HepG2 (cell line): ENCODE measurements at regions not wholly inside any gene's neighbourhood (a gene's known extent, or its start where the extent isn't known, plus 50 kb on each side); places are given as distances from the start of the nearest gene placed in this dataset.

Source experiments
- ATAC-seq: fragments of 200-7000 bp; cut with Tn5 transposase; 3 replicates; pipeline ENCODE4 v1.9.1; 2020; ENCODE audit warnings: mild to moderate bottlenecking, moderate library complexity
- BruUV-seq: library from RNA; stranded (reverse); fragments of 400-500 nt; replicated peaks from 2 replicates; lab custom pipeline; 2021; lab: Mats Ljungman, UMichigan
- CTCF ChIA-PET: fragments of 300-600 bp; formaldehyde crosslinking; extraction: SDS; loops from one replicate; lab custom pipeline; 2021; ENCODE audit warnings: low total read pairs, inconsistent platforms, low intra/inter-chr PET ratio; lab: Yijun Ruan, JAX
- POLR2A ChIA-PET: fragments of 350-600 bp; sonication (Branson Sonifier 250); formaldehyde crosslinking; loops from one replicate; lab custom pipeline; 2020; ENCODE audit warnings: antibody characterized with exemption, inconsistent platforms; lab: Yijun Ruan, JAX
- DNase-seq: peaks from one replicate; pipeline ENCODE4 v3.0.0-alpha.2; 2015; ENCODE audit warnings: low spot score
- FAIRE-seq: peaks from 3 replicates; lab custom pipeline; 2011; peaks lifted over from hg19 to GRCh38; lab: Jason Lieb, UNC
- H2AFZ ChIP-seq: one replicate; pipeline ENCODE4 v1.6.1; 2011; ENCODE audit warnings: low read length, inconsistent platforms
- H3K27ac ChIP-seq: fragments of 300-600 bp; 3 replicates; pipeline ENCODE4 v1.8.0; 2011; ENCODE audit warnings: mixed run types, mild to moderate bottlenecking, mixed read lengths, low read length, inconsistent platforms; ENCODE audit not compliant: insufficient read depth; ENCODE audit errors: extremely low read length
- H3K27me3 ChIP-seq, 2 experiments: fragments of 200-600 bp in 1 of 2; 2 replicates in 1 of 2; 3 replicates in 1 of 2; pipeline versions ENCODE4 v1.6.0 to v1.8.0; 2011; ENCODE audit warnings: low read length in 2 of 2, mild to moderate bottlenecking in 2 of 2, moderate library complexity in 2 of 2, inconsistent platforms in 1 of 2; ENCODE audit not compliant: insufficient read depth in 2 of 2, control insufficient read depth in 1 of 2
- H3K36me3 ChIP-seq, 2 experiments: fragments of 200-600 bp in 1 of 2; replicated peaks in 1 of 2; 2 replicates in 1 of 2; 3 replicates in 1 of 2; pipeline versions ENCODE4 v1.5.1 to v1.8.0; 2011; ENCODE audit warnings: low read length in 2 of 2, inconsistent platforms in 1 of 2; ENCODE audit not compliant: insufficient read depth in 2 of 2, control insufficient read depth in 1 of 2
- H3K4me1 ChIP-seq: 2 replicates; pipeline ENCODE4 v1.5.1; 2012; ENCODE audit warnings: low read length, inconsistent platforms; ENCODE audit not compliant: insufficient read depth
- H3K4me2 ChIP-seq: 2 replicates; pipeline ENCODE4 v1.6.0; 2011; ENCODE audit warnings: low read depth, low read length, inconsistent platforms
- H3K4me3 ChIP-seq, 3 experiments: fragments of 200-600 bp in 1 of 3; sonication (generic), shearing (Covaris generic) in 1 of 3; replicated peaks in 1 of 3; 2 replicates each; pipeline ENCODE4 v1.5.1; 2011 to 2016; ENCODE audit warnings: low read length in 3 of 3, inconsistent platforms in 2 of 3, low read depth in 2 of 3, mild to moderate bottlenecking in 2 of 3, control low read depth in 1 of 3, mixed read lengths in 1 of 3; ENCODE audit not compliant: insufficient read depth in 1 of 3
- H3K79me2 ChIP-seq: one replicate; pipeline ENCODE4 v1.6.1; 2011; ENCODE audit warnings: low read length, inconsistent platforms; ENCODE audit not compliant: insufficient read depth
- H3K9ac ChIP-seq: 2 replicates; pipeline ENCODE4 v1.6.0; 2011; ENCODE audit warnings: mild to moderate bottlenecking, low read depth, low read length, inconsistent platforms; ENCODE audit not compliant: insufficient read depth
- H3K9me3 ChIP-seq: 2 replicates; pipeline ENCODE4 v1.5.1; 2012; ENCODE audit warnings: mild to moderate bottlenecking, low read length
- H4K20me1 ChIP-seq: 2 replicates; pipeline ENCODE4 v1.6.0; 2011; ENCODE audit warnings: inconsistent platforms, mild to moderate bottlenecking, low read length, moderate library complexity; ENCODE audit not compliant: insufficient read depth
- FOXJ3 ChIP-seq: sonication (generic); formaldehyde crosslinking; IDR thresholded peaks from 2 replicates; pipeline ENCODE4 v1.4.0; 2020; ENCODE audit warnings: missing genetic modification reagents, mild to moderate bottlenecking, borderline replicate concordance
- KLF16 ChIP-seq, 2 experiments: sonication (generic) in 1 of 2; formaldehyde crosslinking in 1 of 2; IDR thresholded peaks; 2 replicates each; pipeline versions ENCODE4 v1.6.1 to v1.8.0; 2016 to 2023; ENCODE audit warnings: missing genetic modification reagents in 2 of 2, missing compliant biosample characterization in 1 of 2
- NCOA2 ChIP-seq: sonication (generic); formaldehyde crosslinking; IDR thresholded peaks from 2 replicates; pipeline ENCODE4 v1.8.0; 2022; ENCODE audit warnings: inconsistent platforms
- NKX3-1 ChIP-seq: sonication (generic); formaldehyde crosslinking; IDR thresholded peaks from 2 replicates; pipeline ENCODE4 v1.5.0; 2020; ENCODE audit warnings: missing genetic modification reagents
- RBFOX2 ChIP-seq: fragments of 200-400 bp; formaldehyde crosslinking; IDR thresholded peaks from 2 replicates; pipeline ENCODE4 v1.6.1; 2017; ENCODE audit warnings: low read depth, mild to moderate bottlenecking, low read length
- RELA ChIP-seq: sonication (generic); formaldehyde crosslinking; IDR thresholded peaks from 2 replicates; pipeline ENCODE4 v1.4.0; 2020; ENCODE audit warnings: missing genetic modification reagents
- SP4 ChIP-seq: sonication (generic); formaldehyde crosslinking; IDR thresholded peaks from 2 replicates; pipeline ENCODE4 v1.8.1; 2023; ENCODE audit warnings: mild to moderate bottlenecking, missing genetic modification reagents
- SRSF9 ChIP-seq: fragments of 200-400 bp; formaldehyde crosslinking; IDR thresholded peaks from 2 replicates; pipeline ENCODE4 v1.6.1; 2018; ENCODE audit warnings: borderline replicate concordance, mild to moderate bottlenecking, low read depth, low read length; ENCODE audit not compliant: insufficient read depth, poor library complexity, severe bottlenecking
- ZNF234 ChIP-seq: sonication (generic); formaldehyde crosslinking; conservative IDR thresholded peaks from 2 replicates; pipeline ENCODE4 v1.5.1; 2020; ENCODE audit warnings: mild to moderate bottlenecking, missing genetic modification reagents
- ZNF333 ChIP-seq: sonication (generic); formaldehyde crosslinking; IDR thresholded peaks from 2 replicates; pipeline ENCODE4 v1.4.0; 2020; ENCODE audit warnings: mild to moderate bottlenecking, missing genetic modification reagents, borderline replicate concordance
- ZNF597 ChIP-seq: sonication (generic); formaldehyde crosslinking; IDR thresholded peaks from 2 replicates; pipeline ENCODE4 v1.5.0; 2020; ENCODE audit warnings: missing genetic modification reagents
- WGBS: methylation state at CpG from one replicate; pipeline ENCODE4 v1.1.6; 2017; ENCODE audit warnings: low lambda C conversion rate; 5-methylcytosine and 5-hydroxymethylcytosine counted together
- in situ Hi-C: cut with HindIII; loops from 2 replicates; pipeline ENCODE4 v1.10.0; 2017; ENCODE audit warnings: low pct_unique_long_range_greater_than_20kb; ENCODE audit not compliant: extremely low pct_ligation_motif_present
- intact Hi-C: fragments of 100-400 bp; cut with micrococcal nuclease; formaldehyde crosslinking; loops from one replicate; pipeline ENCODE4 v1.10.0; 2022; ENCODE audit not compliant: unreplicated experiment
- TF ChIP-seq, protein P1 (sequence below): sonication (generic); formaldehyde crosslinking; IDR thresholded peaks from 2 replicates; pipeline ENCODE4 v1.9.0; 2021; ENCODE audit warnings: missing genetic modification reagents, borderline replicate concordance
- TF ChIP-seq, protein P2 (sequence below): sonication (generic); formaldehyde crosslinking; IDR thresholded peaks from 2 replicates; pipeline ENCODE4 v1.4.0; 2020; ENCODE audit warnings: missing genetic modification reagents, mild to moderate bottlenecking, borderline replicate concordance
- TF ChIP-seq, protein P3 (sequence below): IDR thresholded peaks from 2 replicates; pipeline ENCODE4 v1.6.1; 2016

DNA sequence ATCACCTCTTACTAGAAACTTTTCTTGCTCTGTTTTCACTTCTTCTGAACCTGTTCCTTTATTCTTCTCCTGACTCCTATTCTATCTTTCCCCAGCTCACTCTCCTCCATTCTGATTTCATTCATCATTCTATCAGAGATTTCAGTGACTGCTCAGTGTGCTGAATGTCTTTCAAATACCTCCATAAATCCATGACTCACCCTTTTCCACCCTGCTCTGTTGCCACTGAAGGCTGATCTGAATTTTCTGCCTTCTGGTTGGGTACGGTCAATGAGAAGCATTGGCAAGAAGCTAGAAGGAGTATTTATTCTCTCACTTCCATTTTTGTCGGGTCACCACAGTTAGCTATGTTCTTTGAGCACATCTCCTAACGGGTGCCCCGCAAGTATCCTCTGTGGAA is 265.9 kb downstream of the CBLL2 start:
- Histone ChIP-seq H2AFZ (no peak overlapping the region), H3K4me1 (no peaks in the 10 kb centered on the region), H3K9ac (no peak overlapping the region), H3K27ac (no peak overlapping the region), H3K4me2 (no peak overlapping the region), H4K20me1 (no peaks in the 10 kb centered on the region), H3K4me3 (no peak overlapping the region), H3K36me3 (no peaks in the 10 kb centered on the region), H3K9me3 (no peaks in the 10 kb centered on the region), H3K79me2 (no peaks in the 10 kb centered on the region), H3K27me3 (no peaks in the 10 kb centered on the region)
- ChIA-PET CTCF (no interaction called here), POLR2A (no interaction called here)
- ATAC-seq (no peak), FAIRE-seq (no peak), DNase-seq (no peak)
- no TSS peak for BruUV-seq
- TF ChIP-seq, protein P1, sequence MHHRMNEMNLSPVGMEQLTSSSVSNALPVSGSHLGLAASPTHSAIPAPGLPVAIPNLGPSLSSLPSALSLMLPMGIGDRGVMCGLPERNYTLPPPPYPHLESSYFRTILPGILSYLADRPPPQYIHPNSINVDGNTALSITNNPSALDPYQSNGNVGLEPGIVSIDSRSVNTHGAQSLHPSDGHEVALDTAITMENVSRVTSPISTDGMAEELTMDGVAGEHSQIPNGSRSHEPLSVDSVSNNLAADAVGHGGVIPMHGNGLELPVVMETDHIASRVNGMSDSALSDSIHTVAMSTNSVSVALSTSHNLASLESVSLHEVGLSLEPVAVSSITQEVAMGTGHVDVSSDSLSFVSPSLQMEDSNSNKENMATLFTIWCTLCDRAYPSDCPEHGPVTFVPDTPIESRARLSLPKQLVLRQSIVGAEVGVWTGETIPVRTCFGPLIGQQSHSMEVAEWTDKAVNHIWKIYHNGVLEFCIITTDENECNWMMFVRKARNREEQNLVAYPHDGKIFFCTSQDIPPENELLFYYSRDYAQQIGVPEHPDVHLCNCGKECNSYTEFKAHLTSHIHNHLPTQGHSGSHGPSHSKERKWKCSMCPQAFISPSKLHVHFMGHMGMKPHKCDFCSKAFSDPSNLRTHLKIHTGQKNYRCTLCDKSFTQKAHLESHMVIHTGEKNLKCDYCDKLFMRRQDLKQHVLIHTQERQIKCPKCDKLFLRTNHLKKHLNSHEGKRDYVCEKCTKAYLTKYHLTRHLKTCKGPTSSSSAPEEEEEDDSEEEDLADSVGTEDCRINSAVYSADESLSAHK (CRISPR knock-in tag): no peak
- TF ChIP-seq ZNF234 (CRISPR knock-in tag) (no peak), SRSF9 (no peak), NKX3-1 (CRISPR knock-in tag) (no peak), KLF16 (CRISPR knock-in tag; IDR thresholded peaks at IDR 0.05) (no peak), RELA (no peak), NCOA2 (CRISPR knock-in tag) (no peak), ZNF333 (CRISPR knock-in tag) (no peak), ZNF597 (CRISPR knock-in tag) (no peak), FOXJ3 (CRISPR knock-in tag) (no peak), RBFOX2 (no peak), SP4 (CRISPR knock-in tag) (no peak)
- TF ChIP-seq, protein P2, sequence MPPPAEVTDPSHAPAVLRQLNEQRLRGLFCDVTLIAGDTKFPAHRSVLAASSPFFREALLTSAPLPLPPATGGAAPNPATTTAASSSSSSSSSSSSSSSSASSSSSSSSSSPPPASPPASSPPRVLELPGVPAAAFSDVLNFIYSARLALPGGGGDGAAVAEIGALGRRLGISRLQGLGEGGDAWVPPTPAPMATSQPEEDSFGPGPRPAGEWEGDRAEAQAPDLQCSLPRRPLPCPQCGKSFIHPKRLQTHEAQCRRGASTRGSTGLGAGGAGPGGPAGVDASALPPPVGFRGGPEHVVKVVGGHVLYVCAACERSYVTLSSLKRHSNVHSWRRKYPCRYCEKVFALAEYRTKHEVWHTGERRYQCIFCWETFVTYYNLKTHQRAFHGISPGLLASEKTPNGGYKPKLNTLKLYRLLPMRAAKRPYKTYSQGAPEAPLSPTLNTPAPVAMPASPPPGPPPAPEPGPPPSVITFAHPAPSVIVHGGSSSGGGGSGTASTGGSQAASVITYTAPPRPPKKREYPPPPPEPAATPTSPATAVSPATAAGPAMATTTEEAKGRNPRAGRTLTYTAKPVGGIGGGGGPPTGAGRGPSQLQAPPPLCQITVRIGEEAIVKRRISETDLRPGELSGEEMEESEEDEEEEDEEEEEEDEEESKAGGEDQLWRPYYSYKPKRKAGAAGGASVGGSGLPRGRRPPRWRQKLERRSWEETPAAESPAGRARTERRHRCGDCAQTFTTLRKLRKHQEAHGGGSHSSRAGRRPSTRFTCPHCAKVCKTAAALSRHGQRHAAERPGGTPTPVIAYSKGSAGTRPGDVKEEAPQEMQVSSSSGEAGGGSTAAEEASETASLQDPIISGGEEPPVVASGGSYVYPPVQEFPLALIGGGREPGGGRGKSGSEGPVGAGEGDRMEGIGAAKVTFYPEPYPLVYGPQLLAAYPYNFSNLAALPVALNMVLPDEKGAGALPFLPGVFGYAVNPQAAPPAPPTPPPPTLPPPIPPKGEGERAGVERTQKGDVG (CRISPR knock-in tag): no peak
- TF ChIP-seq, protein P3, sequence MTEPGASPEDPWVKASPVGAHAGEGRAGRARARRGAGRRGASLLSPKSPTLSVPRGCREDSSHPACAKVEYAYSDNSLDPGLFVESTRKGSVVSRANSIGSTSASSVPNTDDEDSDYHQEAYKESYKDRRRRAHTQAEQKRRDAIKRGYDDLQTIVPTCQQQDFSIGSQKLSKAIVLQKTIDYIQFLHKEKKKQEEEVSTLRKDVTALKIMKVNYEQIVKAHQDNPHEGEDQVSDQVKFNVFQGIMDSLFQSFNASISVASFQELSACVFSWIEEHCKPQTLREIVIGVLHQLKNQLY (CRISPR knock-in tag): no peak
- intact Hi-C loops: no loop called here
- 35% methylated on average over 2 of the region's 4 CpGs for WGBS
- in situ Hi-C loops: no loop called here
